IMR-90 (cell line): ENCODE measurements at regions not wholly inside any gene's neighbourhood (a gene's known extent, or its start where the extent isn't known, plus 50 kb on each side); places are given as distances from the start of the nearest gene placed in this dataset.

Experiments used
- ATAC-seq: fragments of 200-7000 bp; cut with Tn5 transposase; 2 replicates; pipeline ENCODE4 v1.9.1; 2020; ENCODE audit warnings: low read depth, mild to moderate bottlenecking, moderate library complexity
- BruUV-seq: library from RNA; stranded (reverse); fragments of 400-500 nt; replicated peaks from 2 replicates; lab custom pipeline; 2021; lab: Mats Ljungman, UMichigan
- CTCF ChIA-PET: fragments of 300-600 bp; formaldehyde crosslinking; extraction: SDS; loops from one replicate; lab custom pipeline; 2021; ENCODE audit warnings: antibody characterized with exemption; lab: Yijun Ruan, JAX
- POLR2A ChIA-PET: fragments of 300-600 bp; sonication (Branson Sonifier 250); formaldehyde crosslinking; loops from one replicate; lab custom pipeline; 2022; ENCODE audit warnings: antibody characterized with exemption; ENCODE audit not compliant: unreplicated experiment; lab: Charles Lee
- DNase-seq: peaks from one replicate; pipeline ENCODE4 v3.0.0; 2013
- H2AFZ ChIP-seq: replicated peaks from 2 replicates; pipeline ENCODE3; 2013; ENCODE audit warnings: low read length, mild to moderate bottlenecking; ENCODE audit not compliant: poor library complexity
- H2AK5ac ChIP-seq: 2 replicates; pipeline ENCODE4 v1.6.1; 2013; ENCODE audit warnings: low read depth, low read length, inconsistent platforms
- H2AK9ac ChIP-seq: replicated peaks from 2 replicates; pipeline ENCODE3; 2013; ENCODE audit warnings: mild to moderate bottlenecking, low read depth, low read length, moderate library complexity; ENCODE audit not compliant: poor library complexity
- H2BK120ac ChIP-seq: 2 replicates; pipeline ENCODE4 v1.6.1; 2013; ENCODE audit warnings: low read depth, low read length, inconsistent platforms
- H2BK15ac ChIP-seq: 3 replicates; pipeline ENCODE4 v1.6.1; 2013; ENCODE audit warnings: low read depth, low read length, inconsistent platforms
- H2BK20ac ChIP-seq: 2 replicates; pipeline ENCODE4 v1.6.1; 2013; ENCODE audit warnings: low read depth, mild to moderate bottlenecking, inconsistent platforms, low read length, moderate library complexity
- H2BK5ac ChIP-seq: 2 replicates; pipeline ENCODE4 v1.6.1; 2013; ENCODE audit warnings: mild to moderate bottlenecking, low read depth, low read length, inconsistent platforms; ENCODE audit not compliant: poor library complexity, severe bottlenecking
- H3K14ac ChIP-seq: replicated peaks from 2 replicates; pipeline ENCODE4 v1.6.1; 2013; ENCODE audit warnings: low read depth, low read length, inconsistent platforms
- H3K18ac ChIP-seq: 2 replicates; pipeline ENCODE4 v1.6.1; 2013; ENCODE audit warnings: low read depth, low read length, control low read depth
- H3K23ac ChIP-seq: 2 replicates; pipeline ENCODE4 v1.6.1; 2013; ENCODE audit warnings: low read depth, low read length, inconsistent platforms
- H3K27ac ChIP-seq: 2 replicates; pipeline ENCODE4 v1.5.1; 2013; ENCODE audit warnings: mild to moderate bottlenecking, control low read depth, low read length; ENCODE audit not compliant: insufficient read depth
- H3K27me3 ChIP-seq: 2 replicates; pipeline ENCODE4 v1.6.1; 2013; ENCODE audit warnings: low read length; ENCODE audit not compliant: control insufficient read depth, insufficient read depth
- H3K36me3 ChIP-seq: 2 replicates; pipeline ENCODE4 v1.6.1; 2013; ENCODE audit warnings: low read length, mixed read lengths; ENCODE audit not compliant: control insufficient read depth, insufficient read depth
- H3K4ac ChIP-seq: 2 replicates; pipeline ENCODE4 v1.6.1; 2013; ENCODE audit warnings: low read depth, low read length, inconsistent platforms
- H3K4me1 ChIP-seq: 2 replicates; pipeline ENCODE4 v1.6.1; 2013; ENCODE audit warnings: low read length, mixed read lengths; ENCODE audit not compliant: control insufficient read depth, insufficient read depth
- H3K4me2 ChIP-seq: 2 replicates; pipeline ENCODE4 v1.6.1; 2013; ENCODE audit warnings: low read depth, mild to moderate bottlenecking, control low read depth, low read length, moderate library complexity
- H3K4me3 ChIP-seq: 2 replicates; pipeline ENCODE4 v1.5.1; 2013; ENCODE audit warnings: low read depth, mild to moderate bottlenecking, control low read depth, low read length, moderate library complexity; ENCODE audit not compliant: insufficient read depth
- H3K56ac ChIP-seq: 2 replicates; pipeline ENCODE4 v1.6.1; 2013; ENCODE audit warnings: low read length, inconsistent platforms; ENCODE audit not compliant: insufficient read depth; ENCODE audit errors: extremely low read depth
- H3K79me1 ChIP-seq, 2 experiments: 2 replicates each; pipeline ENCODE4 v1.6.1; 2013; ENCODE audit warnings: low read length in 2 of 2, inconsistent platforms in 1 of 2, low read depth in 1 of 2
- H3K9ac ChIP-seq: 2 replicates; pipeline ENCODE4 v1.6.1; 2013; ENCODE audit warnings: low read depth, low read length, control low read depth
- H3K9me1 ChIP-seq: 2 replicates; pipeline ENCODE4 v1.6.1; 2013; ENCODE audit warnings: low read length, inconsistent platforms; ENCODE audit not compliant: insufficient read depth
- H3K9me3 ChIP-seq: 2 replicates; pipeline ENCODE4 v1.6.1; 2013; ENCODE audit warnings: low read length; ENCODE audit not compliant: control insufficient read depth, insufficient read depth
- H4K20me1 ChIP-seq: 2 replicates; pipeline ENCODE4 v1.6.1; 2013; ENCODE audit warnings: low read length, inconsistent platforms; ENCODE audit not compliant: insufficient read depth
- H4K5ac ChIP-seq: 2 replicates; pipeline ENCODE4 v1.6.1; 2013; ENCODE audit warnings: mild to moderate bottlenecking, low read depth, low read length, control low read depth
- H4K8ac ChIP-seq, 2 experiments: 2 replicates each; pipeline ENCODE4 v1.6.1; 2013; ENCODE audit warnings: low read depth in 2 of 2, low read length in 2 of 2, control low read depth in 1 of 2, inconsistent platforms in 1 of 2
- H4K91ac ChIP-seq: 2 replicates; pipeline ENCODE4 v1.6.1; 2013; ENCODE audit warnings: low read depth, low read length, inconsistent platforms; ENCODE audit not compliant: insufficient read depth
- BHLHE40 ChIP-seq: fragments of 150-350 bp; IDR thresholded peaks from 2 replicates; pipeline ENCODE4 v1.6.1; 2016; ENCODE audit warnings: mild to moderate bottlenecking, low read depth, low read length
- CEBPB ChIP-seq: IDR thresholded peaks from 2 replicates; pipeline ENCODE4 v1.6.1; 2012; ENCODE audit warnings: low read depth, low read length, improper control_type of control experiment
- CHD1 ChIP-seq: IDR thresholded peaks from 2 replicates; pipeline ENCODE4 v1.6.1; 2012; ENCODE audit warnings: low read depth, low read length, improper control_type of control experiment
- CTCF ChIP-seq: conservative IDR thresholded peaks from 2 replicates; pipeline ENCODE4 v1.5.1; 2012; ENCODE audit warnings: mild to moderate bottlenecking, low read depth, low read length, improper control_type of control experiment
- ELK1 ChIP-seq: fragments of 150-350 bp; IDR thresholded peaks from 2 replicates; pipeline ENCODE4 v1.6.1; 2016; ENCODE audit warnings: low read depth, mild to moderate bottlenecking, low read length, moderate library complexity, borderline replicate concordance
- FOS ChIP-seq: fragments of 150-350 bp; IDR thresholded peaks from 2 replicates; pipeline ENCODE4 v1.6.1; 2016; ENCODE audit warnings: low read depth, low read length
- MAFK ChIP-seq: IDR thresholded peaks from 2 replicates; pipeline ENCODE4 v1.6.1; 2012; ENCODE audit warnings: low read depth, low read length, improper control_type of control experiment
- MAZ ChIP-seq: IDR thresholded peaks from 2 replicates; pipeline ENCODE4 v1.6.1; 2012; ENCODE audit warnings: low read depth, mild to moderate bottlenecking, low read length, improper control_type of control experiment, moderate library complexity, borderline replicate concordance
- MXI1 ChIP-seq: IDR thresholded peaks from 2 replicates; pipeline ENCODE4 v1.6.1; 2012; ENCODE audit warnings: low read depth, mild to moderate bottlenecking, low read length, moderate library complexity, borderline replicate concordance
- NFE2L2 ChIP-seq: fragments of 150-350 bp; IDR thresholded peaks from 2 replicates; pipeline ENCODE4 v1.6.1; 2016; ENCODE audit warnings: low read depth, mild to moderate bottlenecking, low read length
- POLR2A ChIP-seq: IDR thresholded peaks from 2 replicates; pipeline ENCODE4 v1.6.1; 2012; ENCODE audit warnings: mild to moderate bottlenecking, low read depth, low read length
- RAD21 ChIP-seq: IDR thresholded peaks from 2 replicates; pipeline ENCODE4 v1.6.1; 2012; ENCODE audit warnings: low read length, improper control_type of control experiment
- RCOR1 ChIP-seq: IDR thresholded peaks from 2 replicates; pipeline ENCODE4 v1.6.1; 2012; ENCODE audit warnings: mild to moderate bottlenecking, low read length, improper control_type of control experiment; ENCODE audit not compliant: insufficient replicate concordance
- RFX5 ChIP-seq: IDR thresholded peaks from 2 replicates; pipeline ENCODE4 v1.8.0; 2012; ENCODE audit warnings: low read depth, mild to moderate bottlenecking, low read length, moderate library complexity
- SMC3 ChIP-seq: fragments of 150-350 bp; IDR thresholded peaks from 2 replicates; pipeline ENCODE4 v1.6.1; 2016; ENCODE audit warnings: low read depth, mild to moderate bottlenecking, antibody characterized with exemption, low read length, moderate library complexity
- WGBS, 2 experiments: methylation state at CpG; one replicate each; pipeline versions ENCODE4 v1.1.5 to v1.1.7; 2013; ENCODE audit warnings: missing lambda C conversion rate in 2 of 2; ENCODE audit not compliant: insufficient read length in 1 of 2; ENCODE audit errors: extremely low coverage in 2 of 2; 5-methylcytosine and 5-hydroxymethylcytosine counted together
- dilution Hi-C: fragments of 300-500 bp; cut with HindIII; formaldehyde crosslinking; loops from one replicate; pipeline ENCODE4 v1.14.3; 2018; ENCODE audit warnings: low sequenced_read_pairs; ENCODE audit not compliant: unreplicated experiment
- in situ Hi-C: fragments of 300-500 bp; cut with MboI; formaldehyde crosslinking; loops from 3 replicates; pipeline ENCODE4 v1.14.3; 2019; ENCODE audit warnings: low sequenced_read_pairs, inconsistent platforms, mixed read lengths
- intact Hi-C: fragments of 100-400 bp; cut with micrococcal nuclease; formaldehyde crosslinking; loops from 2 replicates; pipeline ENCODE4 v1.10.0; 2022
- TF ChIP-seq, protein P1 (sequence below): fragments of 150-350 bp; IDR thresholded peaks from 2 replicates; pipeline ENCODE4 v1.6.1; 2017; ENCODE audit warnings: mild to moderate bottlenecking, antibody characterized with exemption, low read length, low read depth

DNA sequence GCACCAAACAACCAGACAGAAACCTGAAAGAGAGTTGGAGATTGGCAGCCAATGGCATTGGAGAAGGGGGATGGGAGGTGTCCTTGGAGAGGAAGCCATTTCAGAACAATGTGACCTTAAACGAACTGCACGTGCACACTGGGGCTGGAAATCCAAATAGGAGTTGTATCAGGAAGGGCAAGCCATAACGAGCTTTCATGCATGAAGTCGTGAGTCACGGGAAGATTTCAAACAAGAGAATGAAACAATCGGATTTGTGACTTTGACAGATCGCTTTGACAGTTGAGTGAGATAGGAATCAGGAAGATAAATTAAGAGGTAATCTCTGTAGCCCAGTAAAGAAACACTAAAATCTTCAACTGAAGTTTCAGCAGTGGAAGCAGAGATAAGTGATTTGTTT lies 445.8 kb upstream of the ZP4 start:
- no peak overlapping the region for H4K5ac ChIP-seq
- H3K4me1 ChIP-seq: no peaks in the 10 kb centered on the region
- no peaks in the 10 kb centered on the region for H3K36me3 ChIP-seq
- no TSS peak for BruUV-seq
- no peak overlapping the region for H2BK5ac ChIP-seq
- no peak overlapping the region for H3K18ac ChIP-seq
- H3K9ac ChIP-seq: no peak overlapping the region
- no peak overlapping the region for H3K56ac ChIP-seq
- H3K27ac ChIP-seq: no peak overlapping the region
- H2BK20ac ChIP-seq: no peak overlapping the region
- no peaks in the 10 kb centered on the region for H4K20me1 ChIP-seq
- H4K91ac ChIP-seq: no peak overlapping the region
- H3K14ac ChIP-seq: no peak overlapping the region
- no peak overlapping the region for H3K4me3 ChIP-seq
- no peak overlapping the region for H2AK9ac ChIP-seq
- no peak overlapping the region for H2BK15ac ChIP-seq
- WGBS, 2 experiments: 67% methylated on average over 3 of the region's 7 CpGs; no CpG with 5 or more reads in 1 of the 2 experiments
- no peaks in the 10 kb centered on the region for H3K27me3 ChIP-seq
- CTCF ChIA-PET: no interaction called here
- no peak overlapping the region for H3K23ac ChIP-seq
- no peak overlapping the region for H3K4ac ChIP-seq
- peaks cover 3% of the 10 kb centered on the region; the same call in 1 of the 2 replicates for H3K9me3 ChIP-seq
- no peak for DNase-seq
- dilution Hi-C loops: no loop called here
- H3K79me1 ChIP-seq: no peaks in the 10 kb centered on the region
- H3K9me1 ChIP-seq: no peaks in the 10 kb centered on the region
- H4K8ac ChIP-seq: no peak overlapping the region
- POLR2A ChIA-PET: no interaction called here
- no peak overlapping the region for H3K4me2 ChIP-seq
- ATAC-seq: no peak
- no peak overlapping the region for H2BK120ac ChIP-seq
- TF ChIP-seq POLR2A (no peak), CEBPB (no peak), BHLHE40 (no peak), RFX5 (no peak), CTCF (no peak), FOS (no peak), ELK1 (no peak), MXI1 (no peak), RCOR1 (no peak), CHD1 (no peak), SMC3 (no peak), NFE2L2 (no peak), RAD21 (no peak), MAFK (no peak), MAZ (no peak)
- TF ChIP-seq, protein P1, sequence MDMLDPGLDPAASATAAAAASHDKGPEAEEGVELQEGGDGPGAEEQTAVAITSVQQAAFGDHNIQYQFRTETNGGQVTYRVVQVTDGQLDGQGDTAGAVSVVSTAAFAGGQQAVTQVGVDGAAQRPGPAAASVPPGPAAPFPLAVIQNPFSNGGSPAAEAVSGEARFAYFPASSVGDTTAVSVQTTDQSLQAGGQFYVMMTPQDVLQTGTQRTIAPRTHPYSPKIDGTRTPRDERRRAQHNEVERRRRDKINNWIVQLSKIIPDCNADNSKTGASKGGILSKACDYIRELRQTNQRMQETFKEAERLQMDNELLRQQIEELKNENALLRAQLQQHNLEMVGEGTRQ: no peak
- in situ Hi-C loops: no loop called here
- H2AK5ac ChIP-seq: no peak overlapping the region
- intact Hi-C loops: no loop called here
- H2AFZ ChIP-seq: no peak overlapping the region
